ENCODE measurements at regions not wholly inside any gene's neighbourhood (a gene's known extent, or its start where the extent isn't known, plus 50 kb on each side); places are given as distances from the start of the nearest gene placed in this dataset.

GRCh38 chr4:106478152-106478551 is 109.6 kb upstream of the GIMD1 start:
- Histone ChIP-seq H3K9me3 (ENCODE audit: control insufficient read depth, insufficient read depth, low read length) (no peaks in the 10 kb centered on the region), H3K27me3 (ENCODE audit: control insufficient read depth, insufficient read depth, low read length) (no peaks in the 10 kb centered on the region), H3K4me3 (ENCODE audit: low read depth, low read length) (no peak overlapping the region), H3K27ac (ENCODE audit: low read depth, low read length) (no peak overlapping the region)
- POLR2A ChIA-PET = no interaction called here
- DNase-seq (ENCODE audit: low read depth, low spot score) = no peak
- TF ChIP-seq CTCF (IDR thresholded peaks at IDR 0.05; ENCODE audit: low read depth, low read length) = no peak
- CTCF ChIA-PET = interaction anchor here (1.2 kb wide), 1 partner anchor 420 kb away, joined by 3 read pairs; no protein-coding TSS in a partner anchor

- H3K9me3 ChIP-seq (ENCODE audit: control insufficient read depth, insufficient read depth, low read length) = no peaks in the 10 kb centered on the region
- no peak overlapping the region for H3K27ac ChIP-seq (ENCODE audit: low read depth, low read length)
- no peak for DNase-seq (ENCODE audit: low read depth, low spot score)
- POLR2A ChIA-PET = no interaction called here
- CTCF ChIA-PET = no interaction called here
- TF ChIP-seq CTCF (IDR thresholded peaks at IDR 0.05; ENCODE audit: low read depth, low read length) = no peak
- no peak overlapping the region for H3K4me3 ChIP-seq (ENCODE audit: low read depth, low read length)
- H3K27me3 ChIP-seq (ENCODE audit: control insufficient read depth, insufficient read depth, low read length) = no peaks in the 10 kb centered on the region
These were observed 108.2 kb upstream of the GIMD1 start for GRCh38 chr4:106476741-106477140.

- ChIA-PET POLR2A (no interaction called here), CTCF (no interaction called here)
- Histone ChIP-seq H3K27ac (ENCODE audit: low read depth, low read length) (no peak overlapping the region), H3K4me3 (ENCODE audit: low read depth, low read length) (no peak overlapping the region), H3K27me3 (ENCODE audit: control insufficient read depth, insufficient read depth, low read length) (no peaks in the 10 kb centered on the region), H3K9me3 (ENCODE audit: control insufficient read depth, insufficient read depth, low read length) (no peaks in the 10 kb centered on the region)
- no peak for TF ChIP-seq CTCF (IDR thresholded peaks at IDR 0.05; ENCODE audit: low read depth, low read length)
- DNase-seq (ENCODE audit: low read depth, low spot score) = no peak
These were observed 104.9 kb upstream of the GIMD1 start for GRCh38 chr4:106473515-106473914.

- DNase-seq (ENCODE audit: low read depth, low spot score) = no peak
- no peak overlapping the region for H3K4me3 ChIP-seq (ENCODE audit: low read depth, low read length)
- no peak for TF ChIP-seq CTCF (IDR thresholded peaks at IDR 0.05; ENCODE audit: low read depth, low read length)
- ChIA-PET POLR2A (no interaction called here), CTCF (no interaction called here)
- no peak overlapping the region for H3K27ac ChIP-seq (ENCODE audit: low read depth, low read length)
- H3K9me3 ChIP-seq (ENCODE audit: control insufficient read depth, insufficient read depth, low read length) = no peaks in the 10 kb centered on the region
- H3K27me3 ChIP-seq (ENCODE audit: control insufficient read depth, insufficient read depth, low read length) = no peaks in the 10 kb centered on the region
These were observed 102.6 kb upstream of the GIMD1 start for GRCh38 chr4:106471151-106471550.

DNA sequence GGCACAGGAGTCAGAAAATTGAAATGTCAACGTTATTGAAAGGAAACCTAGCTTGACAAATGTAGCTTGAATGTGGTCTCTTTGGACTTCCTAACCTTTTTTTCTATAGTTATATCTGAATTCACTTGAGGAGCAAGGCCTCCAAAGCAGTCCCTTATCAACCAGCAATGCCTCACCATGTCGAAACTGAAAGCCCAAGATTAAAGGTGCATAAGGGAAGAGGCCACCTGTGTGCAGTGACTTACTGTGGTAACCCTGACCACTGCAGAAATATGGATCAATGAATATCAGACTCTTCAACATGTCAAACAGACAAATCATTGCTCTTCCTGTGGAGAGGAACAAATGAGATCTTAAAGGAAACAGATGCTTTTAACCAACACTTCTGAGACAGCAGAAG is 95.0 kb upstream of the GIMD1 start:
- ChIA-PET CTCF (no interaction called here), POLR2A (no interaction called here)
- no peaks in the 10 kb centered on the region for H3K27me3 ChIP-seq (ENCODE audit: control insufficient read depth, insufficient read depth, low read length)
- no peak for DNase-seq (ENCODE audit: low read depth, low spot score)
- H3K27ac ChIP-seq (ENCODE audit: low read depth, low read length) = no peak overlapping the region
- no peak overlapping the region for H3K4me3 ChIP-seq (ENCODE audit: low read depth, low read length)
- H3K9me3 ChIP-seq (ENCODE audit: control insufficient read depth, insufficient read depth, low read length) = no peaks in the 10 kb centered on the region
- TF ChIP-seq CTCF (IDR thresholded peaks at IDR 0.05; ENCODE audit: low read depth, low read length) = no peak

Data from AG04450 (cell line).